GM18519 (cell line): ENCODE measurements at regions not wholly inside any gene's neighbourhood (a gene's known extent, or its start where the extent isn't known, plus 50 kb on each side); places are given as distances from the start of the nearest gene placed in this dataset.
"Not testable (repeated sequence)": the region's sequence is repeated elsewhere in the genome, so short reads cannot be mapped to it uniquely, and the experiment has no call there.

ENCODE experiments used
- ATAC-seq: cut with Tn5 transposase; IDR thresholded peaks from one replicate; pipeline ENCODE4 v1.9.1; 2021; ENCODE audit warnings: mild to moderate bottlenecking, moderate library complexity; ENCODE audit not compliant: unreplicated experiment, low FRiP score

DNA sequence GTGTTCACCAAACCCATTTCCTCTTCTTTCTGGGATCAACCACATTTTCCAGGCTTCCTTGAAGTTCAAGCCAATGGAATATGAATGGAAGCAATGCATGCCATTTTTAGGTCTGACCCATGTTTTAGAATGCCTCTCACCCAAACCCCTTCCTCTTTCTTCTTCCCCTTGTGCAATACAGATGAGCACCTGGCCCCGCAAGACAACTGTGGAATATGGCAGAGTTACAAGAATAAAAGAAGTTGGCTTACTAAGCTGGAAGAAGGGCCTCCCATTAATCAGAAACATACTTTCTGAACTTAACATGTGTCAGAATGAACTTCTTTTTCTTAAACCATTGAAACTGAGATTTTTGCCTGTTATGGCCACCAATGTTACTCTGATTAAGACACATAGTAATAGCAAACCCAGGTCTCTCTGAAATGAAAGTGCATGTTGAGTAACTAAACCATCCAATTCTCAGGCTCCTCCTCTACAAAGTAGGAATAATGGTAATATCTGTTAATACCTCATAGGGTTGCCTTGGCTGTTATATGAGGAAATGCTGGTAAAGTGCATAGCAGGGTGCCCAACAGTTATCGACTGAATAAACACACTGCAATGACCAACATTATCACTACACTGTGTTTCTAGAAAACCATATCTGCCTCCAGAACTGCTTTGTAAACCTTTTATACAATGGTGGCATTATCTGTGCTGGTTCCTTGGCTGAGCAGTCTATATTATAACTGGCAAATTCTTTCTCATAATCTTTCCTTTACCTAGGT is 382.2 kb upstream of the NRP1 start:
- no peak for ATAC-seq

DNA sequence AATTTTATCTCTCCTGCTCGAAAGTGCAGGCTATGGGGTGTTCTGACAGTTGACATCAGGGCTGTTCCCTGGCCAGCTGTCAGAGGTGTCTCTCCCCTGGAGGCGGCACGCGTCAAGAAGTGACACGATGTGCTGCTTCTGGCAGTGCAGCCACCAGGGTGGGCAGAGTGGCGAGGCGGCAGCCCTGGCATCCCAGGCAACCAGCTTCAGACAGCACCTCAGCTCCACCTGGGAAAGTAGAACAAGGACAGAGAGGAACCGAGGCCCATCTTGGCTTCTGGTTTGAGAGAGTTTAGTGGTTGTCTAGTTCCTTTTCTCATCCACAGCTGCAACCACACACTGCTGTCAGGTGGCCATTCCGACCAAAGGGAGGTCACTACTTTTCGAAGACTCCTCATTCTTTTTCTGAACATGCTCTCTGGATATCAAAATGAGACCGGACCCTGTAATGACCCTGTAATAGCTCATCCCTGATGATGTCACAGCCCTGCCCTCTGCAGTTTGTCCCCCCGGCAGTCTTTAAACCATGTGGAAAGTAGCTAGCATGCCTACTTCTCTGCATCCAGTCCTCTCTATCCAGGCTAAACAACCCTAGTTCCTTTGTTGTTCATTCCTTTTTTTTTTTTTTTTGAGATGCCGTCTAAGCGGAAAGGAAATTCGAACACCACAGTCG is 381.0 kb upstream of the NRP1 start:
- no peak for ATAC-seq

DNA sequence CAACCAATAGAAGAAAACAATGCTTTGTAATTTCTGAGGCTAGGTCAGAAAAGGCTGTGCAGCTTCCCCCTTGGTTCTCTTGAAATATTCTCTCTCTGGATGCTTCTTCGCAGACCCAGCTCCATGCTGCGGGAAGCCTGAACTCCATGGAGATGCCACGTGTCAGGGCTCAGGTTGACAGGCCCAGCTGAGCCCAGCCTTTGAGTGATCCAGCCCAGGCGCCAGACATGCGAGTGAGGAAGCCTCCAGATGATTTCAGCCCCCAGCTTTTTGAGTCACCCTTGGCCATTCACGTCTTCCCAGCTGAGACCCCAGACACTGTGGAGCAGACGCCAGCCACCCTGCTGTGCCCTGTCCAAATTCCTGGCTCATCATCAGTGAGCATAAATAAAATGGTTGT is 378.4 kb upstream of the NRP1 start:
- ATAC-seq = no peak

DNA sequence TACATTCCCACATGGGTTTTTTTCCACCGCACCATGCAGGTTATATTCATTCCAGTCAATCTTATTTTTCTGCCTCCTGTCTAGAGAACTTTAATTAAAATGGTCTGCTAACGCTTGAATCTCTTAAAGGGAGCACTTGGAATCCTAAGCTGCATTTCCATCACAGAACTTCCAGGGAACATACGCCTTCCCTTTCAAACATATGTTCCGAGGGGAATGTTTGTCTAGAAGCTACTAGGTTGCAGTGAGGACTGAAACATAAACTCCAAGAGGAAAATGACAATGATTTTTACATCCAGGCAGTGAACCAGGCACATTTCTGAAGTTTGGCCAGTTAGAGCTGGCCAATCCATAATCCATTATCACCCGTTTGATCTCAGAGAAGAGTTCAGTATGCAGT is 375.5 kb upstream of the NRP1 start:
- no peak for ATAC-seq

DNA sequence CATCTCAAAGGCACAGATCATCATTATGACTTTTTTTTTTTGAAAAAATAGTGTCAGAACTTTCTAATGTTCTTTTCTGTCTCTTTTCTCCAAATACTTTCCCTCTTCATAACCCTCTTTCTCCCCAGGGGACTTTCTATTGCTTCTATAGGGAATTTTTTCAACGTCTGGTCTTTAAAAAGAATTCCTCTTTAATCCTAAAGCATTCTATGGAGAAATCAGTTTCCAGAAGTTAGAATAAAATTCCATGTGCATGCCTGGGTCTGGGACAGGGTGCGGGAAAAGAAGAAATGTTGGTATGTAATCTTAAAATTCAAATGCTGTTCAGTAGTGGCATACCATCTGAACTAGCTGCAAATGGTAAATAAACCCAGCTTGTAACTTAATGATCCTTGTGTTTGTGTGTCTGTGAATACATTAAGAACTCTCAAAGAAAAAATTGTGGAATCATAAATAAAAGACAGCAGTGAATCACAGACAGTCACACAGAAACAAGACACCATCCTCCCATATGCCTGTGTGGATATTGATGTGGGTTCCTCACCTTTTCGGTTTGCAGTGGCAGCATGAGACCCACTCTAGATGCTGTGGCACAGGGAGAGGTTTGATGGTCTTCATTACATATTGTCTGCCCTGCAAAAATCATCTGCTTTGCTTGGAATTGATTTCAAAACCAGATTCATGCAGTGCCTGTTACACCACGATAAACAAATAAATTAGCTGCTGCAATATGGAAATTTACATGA is 374.7 kb upstream of the NRP1 start:
- no peak for ATAC-seq

DNA sequence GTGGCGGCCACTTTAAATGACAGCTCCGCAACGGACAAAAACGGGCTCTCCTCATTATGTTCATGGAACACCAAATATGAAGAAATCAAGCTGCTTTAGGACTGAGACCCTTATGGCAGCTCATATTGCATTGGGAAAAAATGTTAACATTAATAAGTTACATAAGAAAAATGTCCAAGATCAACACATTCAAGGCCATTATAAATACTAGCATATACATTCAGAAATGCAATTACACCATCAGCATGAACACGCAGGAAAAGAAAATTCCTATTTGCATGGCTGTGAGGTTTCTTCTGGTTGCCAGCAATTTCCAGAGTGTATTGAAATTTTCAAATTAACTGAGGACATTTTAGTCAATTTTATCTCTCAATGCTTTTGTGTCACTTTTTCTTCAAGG is 374.1 kb upstream of the NRP1 start:
- ATAC-seq = no peak

DNA sequence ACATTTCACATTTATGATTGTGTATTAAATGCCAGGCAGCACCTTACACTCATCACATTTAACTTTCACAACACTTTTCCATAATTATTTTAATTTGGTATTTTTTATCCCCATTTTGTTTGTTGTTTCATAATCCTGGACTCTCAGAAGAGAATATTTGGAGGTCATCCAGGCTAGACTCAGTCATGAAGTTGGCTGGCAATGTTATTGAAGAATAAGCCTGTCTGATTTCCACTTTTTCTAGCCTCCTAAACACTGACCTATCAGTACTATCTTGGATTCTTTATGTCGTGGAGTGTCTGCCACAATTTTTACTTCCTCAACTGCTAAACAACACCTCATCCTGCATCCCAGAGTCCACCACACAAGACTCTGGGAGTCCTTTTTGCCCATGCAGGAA is 372.3 kb upstream of the NRP1 start:
- ATAC-seq = no peak

DNA sequence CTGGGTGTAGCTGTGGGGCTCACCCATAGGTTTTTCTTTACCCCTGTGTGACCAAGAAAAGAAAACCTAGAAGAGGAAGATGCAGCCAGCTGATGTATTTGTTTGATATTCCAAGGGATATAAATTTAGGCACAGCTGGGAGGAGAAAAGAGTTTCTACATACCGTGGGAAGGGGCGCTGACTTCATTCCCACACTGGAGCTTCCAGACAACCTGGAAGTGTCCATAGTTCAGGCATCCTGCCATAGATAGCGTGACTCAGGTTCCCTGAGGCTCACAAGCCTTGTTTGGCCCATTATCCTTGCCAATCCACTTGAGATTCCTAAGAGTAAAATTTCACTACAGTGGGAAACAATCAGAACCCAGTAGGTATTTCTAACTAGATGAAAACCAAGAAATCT is 371.7 kb upstream of the NRP1 start:
- no peak for ATAC-seq

DNA sequence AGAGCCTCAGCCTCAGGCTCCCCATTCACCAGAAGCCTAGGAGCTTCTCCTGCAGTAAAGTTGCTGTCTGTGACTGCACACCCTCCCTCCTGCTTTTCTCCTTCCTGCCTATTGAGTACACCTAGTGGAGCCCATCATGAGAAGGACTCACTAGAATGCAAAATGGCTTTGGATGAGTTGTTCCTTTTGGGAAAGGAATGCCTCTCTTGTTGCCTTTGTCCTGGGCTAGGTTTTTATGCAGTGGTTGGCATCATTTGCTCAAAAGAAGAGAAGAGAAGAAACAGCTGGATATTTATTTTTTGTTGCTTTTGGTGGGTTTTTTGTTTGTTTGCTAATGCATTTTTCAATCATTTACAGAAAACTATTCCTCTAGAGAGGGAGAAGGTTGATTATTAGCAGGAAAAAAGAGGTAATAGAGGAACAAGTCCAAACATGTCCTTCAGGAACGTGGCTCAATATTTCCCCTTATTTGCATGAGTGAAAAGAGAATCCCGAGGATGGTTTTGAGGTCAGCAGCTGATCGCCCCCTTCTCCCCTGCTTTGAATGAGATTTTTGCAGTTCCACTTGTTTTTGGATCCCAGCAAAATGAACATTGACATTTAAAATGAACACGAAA is 369.9 kb upstream of the NRP1 start:
- no peak for ATAC-seq

DNA sequence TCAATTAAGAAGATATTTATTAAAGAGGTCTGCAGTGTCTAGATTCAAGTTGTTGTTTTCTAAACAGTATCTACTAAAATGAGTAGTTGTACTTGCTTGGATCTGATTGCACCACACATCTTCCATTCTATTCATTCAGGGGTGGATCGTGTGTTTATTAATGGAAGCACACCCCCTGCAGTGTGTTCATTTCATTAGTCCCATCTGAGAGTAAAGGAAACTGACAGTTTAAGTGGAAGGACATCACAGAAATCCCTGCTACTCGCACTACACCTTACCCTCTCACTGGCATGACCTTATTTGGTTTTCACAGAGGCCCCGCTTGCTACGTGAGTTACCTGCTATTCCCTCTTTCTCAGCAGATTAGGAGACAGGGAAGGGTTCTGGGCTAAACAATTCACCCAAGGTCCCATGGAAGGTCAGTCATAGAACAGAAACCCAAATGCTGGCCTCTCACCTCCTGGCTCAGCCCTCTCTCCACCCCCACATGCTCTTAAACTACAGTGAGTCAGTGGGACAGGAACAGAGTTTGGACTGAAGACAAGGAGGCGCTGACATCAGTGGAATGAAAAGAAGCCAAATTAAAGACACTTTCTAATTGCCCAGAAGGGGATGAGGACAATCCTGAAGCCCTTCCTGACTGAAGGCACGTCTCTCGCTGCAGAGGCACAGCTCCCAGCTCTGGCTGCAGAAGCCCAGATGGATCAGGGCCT is 369.2 kb upstream of the NRP1 start:
- ATAC-seq = no peak

DNA sequence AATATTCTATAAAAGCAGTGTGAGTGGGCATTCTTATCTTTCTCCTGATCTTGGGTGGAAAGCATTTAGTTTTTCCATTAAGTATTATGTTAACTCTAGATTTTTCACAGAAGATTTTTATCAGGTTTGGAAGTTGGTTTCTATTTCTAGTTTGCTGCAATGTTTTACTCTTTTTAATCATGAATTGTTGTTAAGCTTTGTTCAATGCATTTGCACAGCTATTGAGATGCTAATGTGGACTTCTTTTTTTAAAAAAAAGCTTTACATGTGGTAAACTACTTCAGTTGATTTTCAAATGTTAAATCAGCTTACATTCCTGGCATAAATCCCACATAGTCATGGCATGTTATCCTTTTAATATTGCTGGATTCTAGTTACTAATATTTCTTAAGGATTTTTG is 363.6 kb upstream of the NRP1 start:
- ATAC-seq = no peak

DNA sequence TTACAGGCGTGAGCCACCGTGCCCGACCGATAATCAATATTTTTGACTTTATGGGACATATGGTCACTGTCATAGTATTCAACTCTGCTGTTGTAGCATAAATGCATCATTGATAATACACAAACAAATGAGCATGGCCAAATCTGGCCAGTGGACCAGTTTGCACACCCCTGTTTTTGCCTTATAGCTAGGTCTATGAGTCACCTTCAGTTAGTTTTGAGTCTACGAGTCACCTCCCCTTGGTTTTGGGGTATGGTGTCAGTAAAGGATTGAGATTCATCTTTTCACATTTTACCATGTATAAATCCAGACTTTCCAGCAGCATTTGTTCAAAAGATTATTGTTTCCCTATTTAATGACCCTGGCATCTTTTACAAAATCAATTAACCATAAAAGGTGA is 362.5 kb upstream of the NRP1 start:
- no peak for ATAC-seq

DNA sequence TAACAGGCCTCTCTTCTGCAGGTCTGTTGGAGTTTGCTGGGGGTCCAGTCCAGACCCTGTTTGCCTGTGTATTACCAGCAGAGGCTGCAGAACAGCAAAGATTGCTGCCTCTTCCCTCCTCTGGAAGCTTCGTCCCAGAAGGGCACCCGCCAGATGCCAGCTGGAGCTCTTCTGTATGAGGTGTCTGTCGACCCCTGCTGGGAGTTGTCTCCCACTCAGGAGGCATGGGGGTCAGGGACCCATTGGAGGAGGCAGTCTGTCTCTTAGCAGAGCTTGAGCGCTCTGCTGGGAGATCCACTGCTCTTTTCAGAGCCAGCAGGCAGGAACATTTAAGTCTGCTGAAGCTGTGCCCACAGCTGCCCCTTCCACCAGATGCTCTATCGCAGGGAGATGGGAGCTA is 361.1 kb upstream of the NRP1 start:
- no peak for ATAC-seq

DNA sequence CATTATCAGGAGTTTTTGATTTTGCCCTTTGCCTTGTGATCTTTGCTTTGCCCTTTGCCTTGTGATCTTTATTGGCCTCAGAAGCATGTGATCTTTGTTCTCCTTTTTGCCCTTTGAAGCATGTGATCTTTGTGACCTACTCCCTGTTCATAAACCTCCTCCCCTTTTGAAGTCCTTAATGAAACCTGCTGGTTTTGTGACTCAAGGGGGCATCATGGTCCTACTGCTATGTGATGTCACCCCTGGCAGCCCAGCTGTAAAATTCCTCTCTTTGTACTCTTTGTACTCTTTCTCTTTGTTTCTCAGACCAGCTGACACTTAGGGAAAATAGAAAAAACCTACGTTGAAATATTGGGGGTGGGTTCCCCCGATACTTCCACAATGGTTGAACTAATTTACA is 356.1 kb upstream of the NRP1 start:
- not testable (repeated sequence) for ATAC-seq

DNA sequence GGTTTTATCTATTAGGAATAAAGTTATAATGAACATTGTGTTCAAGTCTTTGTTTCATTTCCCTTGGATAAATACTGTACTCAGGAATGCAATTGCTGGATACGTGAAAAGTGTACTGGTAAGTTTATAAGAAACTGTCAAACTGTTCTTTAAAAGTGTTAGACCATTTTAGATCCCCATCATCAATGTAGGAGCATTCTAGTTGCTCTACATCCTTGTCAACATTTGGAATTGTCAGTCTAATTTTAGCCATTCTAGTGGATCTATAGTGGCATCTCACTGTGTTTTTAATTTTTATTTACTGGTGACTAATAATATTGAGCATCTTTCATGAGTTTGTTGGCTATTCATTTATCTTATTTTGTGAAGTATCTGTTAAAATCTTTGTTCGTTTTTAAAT is 354.0 kb upstream of the NRP1 start:
- no peak for ATAC-seq

DNA sequence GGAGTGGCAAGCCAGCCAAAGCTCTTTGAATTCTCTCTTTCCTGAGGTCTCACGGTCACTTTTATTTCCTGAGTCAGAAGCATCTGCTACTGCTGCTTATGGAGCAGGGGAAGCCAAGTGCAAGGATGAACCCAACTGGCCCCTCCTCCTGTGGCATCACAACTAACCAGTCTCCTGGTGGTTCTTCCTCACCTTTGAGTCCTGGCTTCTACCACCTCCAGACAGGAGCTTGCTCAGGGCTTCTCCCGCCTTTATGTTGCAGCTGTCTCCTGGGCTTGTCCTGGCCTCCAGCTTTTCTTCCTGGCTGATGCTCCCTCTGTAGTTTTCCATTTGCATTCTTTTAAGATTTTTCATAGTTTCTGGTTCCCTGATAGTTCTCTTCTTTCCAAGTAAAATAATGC is 349.7 kb upstream of the NRP1 start:
- ATAC-seq = no peak

DNA sequence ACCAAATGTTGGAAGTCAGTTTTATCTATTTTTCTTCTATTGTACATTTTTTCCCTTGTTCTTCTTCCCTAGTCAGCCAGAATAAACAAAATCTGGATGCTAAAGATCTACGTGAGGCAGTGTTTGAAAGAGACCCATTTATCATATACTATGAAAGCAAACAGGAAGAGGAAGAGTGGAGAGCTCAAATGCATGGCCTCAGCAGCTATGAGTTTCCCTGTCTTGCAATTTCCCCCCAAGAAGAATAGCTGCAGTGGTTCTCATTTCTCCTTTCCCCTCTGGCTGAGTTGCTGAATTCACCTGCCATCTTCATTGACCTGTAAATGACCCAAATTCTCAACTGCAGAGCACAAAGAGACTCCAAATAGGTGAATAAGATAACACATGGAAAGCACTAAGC is 347.1 kb upstream of the NRP1 start:
- no peak for ATAC-seq

DNA sequence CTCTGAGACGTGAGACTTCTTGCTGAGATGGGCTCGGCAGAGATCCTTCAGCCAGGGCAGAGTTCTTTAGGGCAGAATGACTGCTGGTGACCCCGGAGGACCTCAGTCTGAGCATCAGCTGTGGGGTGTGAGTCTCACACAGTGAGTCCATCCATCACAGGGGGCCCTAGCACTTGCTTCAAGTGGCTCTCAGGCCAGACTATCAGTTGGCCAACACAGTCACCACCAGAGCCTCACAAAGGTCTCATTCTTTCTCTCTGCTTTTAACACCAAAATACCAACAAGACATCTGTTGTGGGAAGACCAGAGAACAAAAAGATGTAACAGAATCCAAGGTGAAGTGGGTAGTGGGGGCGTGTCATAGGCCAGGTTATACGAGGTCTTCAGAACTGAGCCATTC is 345.6 kb upstream of the NRP1 start:
- no peak for ATAC-seq

DNA sequence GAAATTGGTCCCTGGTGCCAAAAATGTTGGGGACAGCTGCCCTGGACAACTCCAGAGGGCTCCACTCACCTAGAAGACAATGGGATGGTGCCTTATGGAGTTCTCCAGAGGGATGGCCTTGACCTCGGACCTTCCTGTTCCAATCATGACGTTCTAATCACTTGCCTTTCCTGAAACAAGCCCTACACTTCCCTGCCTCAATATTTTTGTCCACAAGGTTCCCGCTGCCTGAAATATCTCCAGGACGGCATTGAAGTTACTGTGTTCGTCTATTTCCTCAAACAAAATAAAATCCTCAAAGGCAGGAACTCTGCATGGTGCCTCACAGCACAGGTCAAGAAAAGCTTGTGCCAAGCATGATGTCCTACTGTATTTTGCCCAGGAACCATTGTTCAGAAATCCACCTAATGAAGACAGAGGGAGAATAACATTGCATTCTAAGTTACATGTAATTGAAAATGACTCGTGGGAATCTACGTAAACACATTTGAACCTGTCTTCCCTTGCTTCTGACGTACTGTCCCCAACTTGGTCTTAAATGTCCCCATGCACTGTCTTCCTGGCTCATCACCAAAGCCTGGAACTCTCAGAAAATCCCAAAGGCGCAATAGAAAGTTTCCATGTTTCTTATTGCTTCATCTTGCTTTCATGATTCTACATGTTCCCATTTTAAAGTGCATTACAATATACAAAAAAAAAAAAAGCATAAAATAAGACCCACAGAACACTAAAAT is 342.3 kb upstream of the NRP1 start:
- no peak for ATAC-seq

DNA sequence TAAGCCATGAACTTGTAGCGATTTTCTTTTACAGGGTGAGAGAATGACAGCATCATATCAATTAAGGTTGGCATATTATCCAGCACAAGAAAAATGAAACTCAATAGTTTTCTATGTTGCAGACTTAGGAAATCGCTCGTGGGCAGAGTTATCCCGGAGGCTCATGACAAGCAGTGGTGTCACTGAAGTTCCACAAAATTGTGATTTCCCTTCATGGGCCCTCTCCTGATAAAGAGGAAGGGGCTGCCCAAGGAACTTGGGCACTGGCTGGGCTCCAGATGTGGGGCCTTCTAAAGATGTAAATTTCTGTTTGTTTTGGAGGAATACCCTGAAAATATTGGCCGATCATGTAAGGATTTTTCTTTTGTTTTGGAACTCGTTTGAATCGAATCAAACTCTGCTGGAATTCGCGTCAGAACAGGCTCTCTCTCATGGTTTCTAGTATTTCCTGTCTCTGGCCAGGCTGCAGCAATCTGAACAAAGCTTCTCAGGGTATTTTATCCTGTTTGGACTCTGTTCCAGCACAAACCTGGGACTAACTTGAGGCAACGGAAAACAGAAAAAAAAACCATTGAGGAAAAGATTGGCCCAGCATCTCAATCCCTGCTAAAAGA is 340.6 kb upstream of the NRP1 start:
- ATAC-seq = no peak
